Effector memory CD4-positive, alpha-beta T cell (primary cell): ENCODE measurements at regions not wholly inside any gene's neighbourhood (a gene's known extent, or its start where the extent isn't known, plus 50 kb on each side); places are given as distances from the start of the nearest gene placed in this dataset.

Experiments
- DNase-seq, 3 donors: peaks; one replicate each; pipeline ENCODE4 v3.0.0-alpha.2; 2020
- H3K27ac ChIP-seq: 2 replicates; pipeline ENCODE4 v1.7.0; 2013; ENCODE audit warnings: mild to moderate bottlenecking, low read length, moderate library complexity; ENCODE audit not compliant: insufficient read depth, poor library complexity, severe bottlenecking
- H3K27me3 ChIP-seq: replicated peaks from 2 replicates; pipeline ENCODE4 v1.7.0; 2013; ENCODE audit warnings: mild to moderate bottlenecking, low read length; ENCODE audit not compliant: insufficient read depth, control insufficient read depth, poor library complexity, severe bottlenecking
- H3K36me3 ChIP-seq: 2 replicates; pipeline ENCODE4 v1.7.0; 2013; ENCODE audit warnings: mild to moderate bottlenecking, low read length, moderate library complexity; ENCODE audit not compliant: control insufficient read depth, insufficient read depth
- H3K4me1 ChIP-seq: 2 replicates; pipeline ENCODE4 v1.7.0; 2013; ENCODE audit warnings: low read length, mild to moderate bottlenecking; ENCODE audit not compliant: control insufficient read depth, insufficient read depth, poor library complexity, severe bottlenecking
- H3K4me3 ChIP-seq: 2 replicates; pipeline ENCODE4 v1.7.0; 2013; ENCODE audit warnings: low read length, low read depth, mild to moderate bottlenecking; ENCODE audit not compliant: insufficient read depth, poor library complexity, severe bottlenecking
- H3K9me3 ChIP-seq: 2 replicates; pipeline ENCODE4 v1.7.0; 2013; ENCODE audit warnings: mild to moderate bottlenecking, low read length, moderate library complexity; ENCODE audit not compliant: control insufficient read depth

DNA sequence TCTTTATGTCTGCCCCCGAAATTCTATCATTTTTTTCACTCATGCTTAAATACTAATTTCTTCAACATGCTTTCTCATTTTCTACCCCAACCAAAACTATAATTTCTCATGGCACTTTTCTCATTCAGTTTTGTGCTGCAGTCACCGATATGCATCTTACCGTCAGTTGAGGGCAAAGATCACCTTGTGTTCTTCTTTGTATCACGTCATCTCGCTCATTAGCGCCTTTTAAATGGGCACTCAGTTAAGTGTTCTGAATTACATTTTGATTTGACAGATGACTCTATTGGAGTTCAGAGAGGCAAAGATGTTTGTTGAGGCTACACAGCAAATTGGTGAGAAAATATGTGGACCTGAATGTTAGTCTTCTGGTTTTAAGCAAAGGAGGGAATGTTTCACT, 211.7 kb upstream of the GLRA1 start:
- DNase-seq: no peak

DNA sequence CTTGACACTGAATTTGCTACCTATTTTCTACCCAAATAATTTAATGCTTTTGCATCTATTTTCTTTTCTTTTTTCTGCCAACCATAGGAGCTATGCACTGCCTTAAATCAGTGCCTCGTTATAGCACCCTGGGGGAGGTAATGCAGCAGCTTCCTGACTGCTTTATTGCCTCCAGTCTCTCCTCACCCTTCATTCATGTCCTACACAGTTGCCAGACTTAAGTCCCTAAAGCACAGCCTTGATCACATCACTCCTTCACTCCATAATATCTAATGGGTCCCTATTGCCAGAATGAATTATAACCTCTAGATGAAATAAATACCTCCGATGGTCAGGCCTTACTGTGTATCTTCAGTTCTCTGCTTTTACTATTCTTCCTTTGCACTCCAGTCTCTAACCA, 211.2 kb upstream of the GLRA1 start:
- H3K4me1 ChIP-seq: no peaks in the 10 kb centered on the region
- no peaks in the 10 kb centered on the region for H3K36me3 ChIP-seq
- H3K27ac ChIP-seq: no peak overlapping the region
- H3K27me3 ChIP-seq: no peaks in the 10 kb centered on the region
- no peak overlapping the region for H3K4me3 ChIP-seq
- H3K9me3 ChIP-seq: no peaks in the 10 kb centered on the region
- DNase-seq: no peak

More for the DNA sequence above, 211.7 kb upstream of the GLRA1 start:
- Histone ChIP-seq H3K27me3 (no peaks in the 10 kb centered on the region), H3K27ac (no peak overlapping the region), H3K4me3 (no peak overlapping the region), H3K9me3 (no peaks in the 10 kb centered on the region), H3K4me1 (no peaks in the 10 kb centered on the region), H3K36me3 (no peaks in the 10 kb centered on the region)

DNA sequence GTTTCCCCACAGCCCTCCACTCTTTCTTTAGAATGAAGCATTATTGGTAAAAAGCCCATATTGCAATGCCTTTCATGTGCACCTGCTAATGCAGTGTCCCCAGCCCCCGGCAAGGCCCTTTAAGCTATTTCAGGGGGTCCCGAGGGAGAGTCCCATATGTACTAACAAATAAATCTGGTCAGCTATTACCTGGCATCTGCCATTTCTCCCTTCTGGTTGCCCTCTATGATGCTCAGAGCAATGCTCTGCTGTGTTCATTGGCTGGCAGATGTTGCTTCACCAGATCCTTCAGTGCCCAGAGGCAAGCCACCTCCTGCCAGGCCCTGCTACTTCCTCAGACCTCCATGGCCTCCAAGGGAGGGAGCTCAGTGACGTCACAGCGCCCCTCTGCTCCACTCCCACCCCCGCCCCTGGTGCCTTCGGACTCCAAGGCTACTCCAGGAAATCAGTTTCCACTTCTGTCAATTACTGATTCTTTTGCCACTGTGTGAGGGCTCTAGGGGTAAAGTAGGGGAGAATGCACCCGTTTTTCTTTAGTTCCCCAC, 201.1 kb upstream of the GLRA1 start:
- H3K4me3 ChIP-seq: no peak overlapping the region
- no peaks in the 10 kb centered on the region for H3K4me1 ChIP-seq
- H3K36me3 ChIP-seq: no peaks in the 10 kb centered on the region

DNA sequence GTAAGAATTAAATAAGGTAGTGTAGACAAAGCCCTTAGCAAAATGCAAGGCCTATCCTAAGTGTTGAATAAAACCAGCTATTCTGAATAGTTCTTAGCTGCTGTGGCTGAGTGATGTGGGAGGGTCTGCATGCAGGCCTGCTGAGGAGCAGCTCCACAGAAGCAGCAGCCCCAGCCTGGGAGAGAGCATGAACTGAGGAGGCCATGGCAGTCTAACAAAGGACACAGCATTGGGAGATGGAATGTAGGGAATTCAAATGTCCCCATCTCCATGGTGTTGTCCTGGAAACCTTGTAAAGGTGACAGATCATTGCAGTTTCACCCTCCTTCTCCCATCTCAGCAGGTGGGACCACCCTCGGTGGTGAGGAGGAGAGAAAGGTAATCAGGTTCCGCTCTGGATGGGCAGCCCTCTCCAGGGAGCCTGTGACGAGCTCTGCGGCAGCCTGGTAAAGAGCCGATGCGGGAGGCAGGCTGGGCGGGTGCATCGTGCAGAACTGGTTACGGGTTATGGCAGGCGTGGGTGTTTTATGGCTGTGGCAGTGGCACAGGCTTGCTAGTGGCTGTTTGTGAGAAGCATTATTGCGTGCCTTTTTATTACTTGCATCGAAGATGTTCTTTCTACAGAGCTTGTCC, 199.9 kb upstream of the GLRA1 start:
- Histone ChIP-seq H3K4me3 (no peak overlapping the region), H3K27me3 (no peaks in the 10 kb centered on the region), H3K9me3 (no peaks in the 10 kb centered on the region), H3K36me3 (no peaks in the 10 kb centered on the region), H3K27ac (no peak overlapping the region), H3K4me1 (no peaks in the 10 kb centered on the region)
- DNase-seq: no peak

More for the DNA sequence above, 201.1 kb upstream of the GLRA1 start:
- H3K27ac ChIP-seq: no peak overlapping the region
- no peak for DNase-seq
- no peaks in the 10 kb centered on the region for H3K27me3 ChIP-seq
- H3K9me3 ChIP-seq: no peaks in the 10 kb centered on the region

DNA sequence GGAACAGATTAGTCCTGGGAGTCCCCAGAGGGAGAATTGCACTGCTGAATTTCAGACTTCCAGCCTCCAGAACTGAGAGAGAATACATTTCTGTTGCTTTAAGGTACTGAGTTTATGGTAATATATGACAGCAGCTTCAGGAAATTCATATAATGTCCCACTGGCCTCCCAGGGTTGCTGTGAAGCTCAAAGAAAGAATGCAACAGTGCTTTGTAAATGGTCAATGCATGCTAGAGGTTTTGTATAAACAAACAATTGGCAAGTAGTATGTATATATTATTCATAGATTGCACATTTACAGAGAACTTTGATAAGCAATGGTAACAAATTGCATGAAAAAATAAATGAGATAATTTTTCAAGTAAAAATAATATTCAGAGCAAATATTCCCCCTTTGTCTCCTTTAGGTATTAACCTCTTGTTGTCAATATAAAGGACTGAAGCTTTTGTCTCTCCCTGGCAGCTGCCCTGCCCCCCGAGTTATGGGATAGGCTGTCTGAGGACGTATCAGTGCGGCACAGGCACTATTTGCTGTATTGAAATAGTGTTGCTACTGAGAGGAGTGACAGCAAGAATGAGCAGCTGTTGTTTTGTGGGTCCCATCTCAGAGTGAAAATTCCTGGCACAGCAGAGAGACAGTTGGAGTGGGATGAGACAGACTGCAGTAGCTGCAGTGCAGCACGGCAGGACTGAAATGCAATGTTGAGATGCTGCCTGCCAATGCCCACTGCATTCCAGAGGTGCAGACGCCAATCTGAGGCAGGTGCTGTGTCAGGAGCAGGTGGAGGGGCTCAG, 194.2 kb upstream of the GLRA1 start:
- Histone ChIP-seq H3K27me3 (no peaks in the 10 kb centered on the region), H3K27ac (no peak overlapping the region), H3K9me3 (no peaks in the 10 kb centered on the region), H3K4me3 (no peak overlapping the region), H3K36me3 (no peaks in the 10 kb centered on the region), H3K4me1 (no peaks in the 10 kb centered on the region)
- DNase-seq: no peak

DNA sequence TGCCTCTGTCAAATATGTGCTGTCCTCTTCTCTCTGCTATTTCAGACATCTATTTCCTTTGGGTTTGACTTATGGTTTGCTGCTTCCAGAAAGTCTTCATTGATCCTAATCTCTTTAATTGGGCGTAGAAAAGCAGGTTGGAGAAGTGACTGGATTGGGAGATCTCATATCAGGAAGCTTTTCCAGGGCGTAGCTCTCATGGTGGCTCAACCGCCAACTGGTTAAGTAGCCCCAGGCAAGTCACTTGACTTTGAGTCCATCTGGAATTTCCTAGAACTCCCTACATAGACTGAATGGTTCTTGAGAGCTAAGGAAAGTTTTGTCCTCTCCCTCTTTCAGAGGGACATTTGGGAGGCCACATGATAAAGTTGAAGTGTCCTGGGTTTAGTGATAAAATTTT, 192.3 kb upstream of the GLRA1 start:
- no peak for DNase-seq
- no peak overlapping the region for H3K27ac ChIP-seq
- H3K27me3 ChIP-seq: no peaks in the 10 kb centered on the region
- H3K4me1 ChIP-seq: no peaks in the 10 kb centered on the region
- no peaks in the 10 kb centered on the region for H3K36me3 ChIP-seq
- no peaks in the 10 kb centered on the region for H3K9me3 ChIP-seq
- no peak overlapping the region for H3K4me3 ChIP-seq

DNA sequence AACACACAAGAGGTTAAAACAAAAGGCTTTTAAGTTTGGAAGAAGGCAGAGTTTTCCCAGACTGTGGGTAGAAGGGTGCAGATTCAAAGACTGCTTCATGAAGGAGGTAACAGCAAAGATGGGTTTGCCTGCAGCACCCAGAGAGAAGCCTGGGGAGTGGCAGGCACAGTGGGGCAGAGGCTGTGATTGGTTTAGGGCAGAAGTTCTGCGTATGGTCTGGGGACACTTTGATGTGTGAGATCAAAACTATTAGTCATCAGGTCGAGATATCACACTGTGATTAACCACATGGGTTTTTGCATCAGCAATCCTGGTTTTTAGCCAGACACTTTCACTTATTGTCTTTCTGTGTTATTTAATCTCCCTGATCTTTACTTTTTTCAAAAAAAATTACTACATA, 188.8 kb upstream of the GLRA1 start:
- no peak overlapping the region for H3K27ac ChIP-seq
- no peaks in the 10 kb centered on the region for H3K9me3 ChIP-seq
- H3K4me3 ChIP-seq: no peak overlapping the region
- DNase-seq: peak; percentile 23 to 53 (median 30)
- no peaks in the 10 kb centered on the region for H3K36me3 ChIP-seq
- H3K27me3 ChIP-seq: no peaks in the 10 kb centered on the region
- no peaks in the 10 kb centered on the region for H3K4me1 ChIP-seq

DNA sequence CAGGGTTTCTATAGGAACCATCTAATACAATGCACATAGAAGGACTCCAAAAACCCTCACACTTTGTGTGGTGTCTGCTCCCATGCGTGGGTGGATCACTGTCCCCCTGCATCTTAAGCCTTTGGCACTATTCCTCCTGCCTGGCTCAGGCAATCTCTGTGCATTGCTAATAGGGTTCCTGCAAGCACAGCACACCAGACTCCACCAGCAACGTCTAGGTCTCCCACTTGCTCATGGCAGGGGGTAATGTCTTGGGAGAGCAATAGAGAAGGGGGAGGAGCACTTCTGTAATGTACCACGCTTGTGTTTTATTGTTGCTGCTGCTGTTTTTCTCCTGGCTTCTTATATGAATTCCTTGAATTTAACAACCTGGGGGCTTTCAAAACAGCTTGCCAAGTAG, 182.6 kb upstream of the GLRA1 start:
- H3K4me3 ChIP-seq: no peak overlapping the region
- H3K9me3 ChIP-seq: no peaks in the 10 kb centered on the region
- H3K36me3 ChIP-seq: no peaks in the 10 kb centered on the region

DNA sequence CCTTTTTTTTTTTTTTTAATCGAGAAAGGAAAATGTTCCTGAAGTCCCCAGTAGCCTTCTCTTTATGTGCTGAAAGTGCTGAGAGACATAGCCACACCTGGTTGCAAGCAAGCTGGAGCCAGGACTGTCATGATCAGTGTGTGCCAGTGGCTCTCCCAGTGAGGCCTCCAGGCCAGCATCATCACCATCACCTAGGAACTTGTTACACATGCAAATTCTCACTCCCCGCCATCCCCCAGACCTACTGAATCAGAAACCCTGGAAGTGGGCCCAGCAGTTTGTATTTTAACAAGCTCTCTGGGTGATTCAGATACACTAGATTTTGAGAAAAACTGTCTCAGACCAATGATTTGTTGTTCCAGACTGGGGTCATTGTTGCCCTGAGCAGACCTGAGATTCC, 181.9 kb upstream of the GLRA1 start:
- no peaks in the 10 kb centered on the region for H3K27me3 ChIP-seq
- no peaks in the 10 kb centered on the region for H3K36me3 ChIP-seq
- H3K4me3 ChIP-seq: no peak overlapping the region
- no peak overlapping the region for H3K27ac ChIP-seq
- H3K9me3 ChIP-seq: no peaks in the 10 kb centered on the region
- no peak for DNase-seq
- H3K4me1 ChIP-seq: no peaks in the 10 kb centered on the region

More for the DNA sequence above, 182.6 kb upstream of the GLRA1 start:
- no peaks in the 10 kb centered on the region for H3K4me1 ChIP-seq
- H3K27ac ChIP-seq: no peak overlapping the region
- no peaks in the 10 kb centered on the region for H3K27me3 ChIP-seq
- no peak for DNase-seq

DNA sequence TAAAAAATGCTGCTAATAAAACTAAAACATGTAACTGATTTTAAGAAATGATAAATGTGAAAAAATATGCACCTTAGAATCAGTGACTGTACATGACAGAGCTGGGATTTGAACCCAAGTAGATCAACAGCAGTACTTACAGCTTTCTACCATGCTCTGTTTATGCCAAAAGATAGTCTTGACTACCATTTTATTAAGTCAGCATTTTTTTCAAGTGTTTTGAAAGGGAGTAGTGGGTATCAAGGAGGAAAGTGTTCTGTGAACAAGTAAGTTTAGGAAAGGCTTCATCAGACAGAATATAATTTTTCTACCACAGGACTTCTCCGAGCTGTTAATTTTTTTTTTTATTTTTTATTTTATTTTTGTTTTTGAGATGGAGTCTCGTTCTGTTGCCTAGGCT, 180.4 kb upstream of the GLRA1 start:
- no peak for DNase-seq
- Histone ChIP-seq H3K36me3 (no peaks in the 10 kb centered on the region), H3K27ac (no peak overlapping the region), H3K4me3 (no peak overlapping the region), H3K27me3 (no peaks in the 10 kb centered on the region), H3K9me3 (no peaks in the 10 kb centered on the region), H3K4me1 (no peaks in the 10 kb centered on the region)
